ENCODE measurements at regions not wholly inside any gene's neighbourhood (a gene's known extent, or its start where the extent isn't known, plus 50 kb on each side); places are given as distances from the start of the nearest gene placed in this dataset.
A peak's percentile ranks its signal among the peaks of the same experiment; 100 is the strongest.

DNA sequence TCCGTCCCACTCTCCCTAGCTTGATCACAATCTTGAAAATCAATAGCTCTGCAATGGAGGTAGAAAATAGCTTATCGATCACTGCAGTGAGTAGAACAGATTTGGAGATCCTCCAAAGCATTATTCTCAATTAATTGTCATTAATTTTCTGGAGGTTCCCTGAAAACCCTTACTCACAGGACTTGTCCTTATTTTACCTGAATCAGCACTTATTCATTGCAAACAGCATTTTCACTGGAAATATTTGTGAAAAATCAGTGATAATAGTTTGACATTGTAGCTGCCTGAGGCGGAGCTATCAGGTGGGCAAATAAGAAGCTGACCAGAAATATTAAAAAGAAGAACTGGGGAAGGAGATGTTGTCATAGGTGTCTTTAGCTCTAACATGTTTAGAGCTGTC, 294.6 kb upstream of the ZSWIM2 start:
- intact Hi-C loops (cut with DNase I): no loop called here
- Histone ChIP-seq H3K27ac (no peak overlapping the region), H3K4me3 (no peak overlapping the region), H3K27me3 (no peaks in the 10 kb centered on the region), H3K4me1 (no peaks in the 10 kb centered on the region), H3K36me3 (no peaks in the 10 kb centered on the region), H3K9me3 (no peaks in the 10 kb centered on the region)
- TF ChIP-seq, protein P1, sequence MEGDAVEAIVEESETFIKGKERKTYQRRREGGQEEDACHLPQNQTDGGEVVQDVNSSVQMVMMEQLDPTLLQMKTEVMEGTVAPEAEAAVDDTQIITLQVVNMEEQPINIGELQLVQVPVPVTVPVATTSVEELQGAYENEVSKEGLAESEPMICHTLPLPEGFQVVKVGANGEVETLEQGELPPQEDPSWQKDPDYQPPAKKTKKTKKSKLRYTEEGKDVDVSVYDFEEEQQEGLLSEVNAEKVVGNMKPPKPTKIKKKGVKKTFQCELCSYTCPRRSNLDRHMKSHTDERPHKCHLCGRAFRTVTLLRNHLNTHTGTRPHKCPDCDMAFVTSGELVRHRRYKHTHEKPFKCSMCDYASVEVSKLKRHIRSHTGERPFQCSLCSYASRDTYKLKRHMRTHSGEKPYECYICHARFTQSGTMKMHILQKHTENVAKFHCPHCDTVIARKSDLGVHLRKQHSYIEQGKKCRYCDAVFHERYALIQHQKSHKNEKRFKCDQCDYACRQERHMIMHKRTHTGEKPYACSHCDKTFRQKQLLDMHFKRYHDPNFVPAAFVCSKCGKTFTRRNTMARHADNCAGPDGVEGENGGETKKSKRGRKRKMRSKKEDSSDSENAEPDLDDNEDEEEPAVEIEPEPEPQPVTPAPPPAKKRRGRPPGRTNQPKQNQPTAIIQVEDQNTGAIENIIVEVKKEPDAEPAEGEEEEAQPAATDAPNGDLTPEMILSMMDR (IDR thresholded peaks at IDR 0.05): no peak
- DNase-seq (no peak), ATAC-seq (no peak)

GRCh38 chr2:187139469-187139868, 290.5 kb upstream of the ZSWIM2 start:
- H3K4me3 ChIP-seq: no peak overlapping the region
- H3K9me3 ChIP-seq: no peaks in the 10 kb centered on the region
- TF ChIP-seq, protein P1 (IDR thresholded peaks at IDR 0.05): no peak
- no peaks in the 10 kb centered on the region for H3K27me3 ChIP-seq
- intact Hi-C loops (cut with DNase I): no loop called here
- ATAC-seq (no peak), DNase-seq (no peak)
- no peak overlapping the region for H3K27ac ChIP-seq
- H3K4me1 ChIP-seq: no peaks in the 10 kb centered on the region
- H3K36me3 ChIP-seq: no peaks in the 10 kb centered on the region

DNA sequence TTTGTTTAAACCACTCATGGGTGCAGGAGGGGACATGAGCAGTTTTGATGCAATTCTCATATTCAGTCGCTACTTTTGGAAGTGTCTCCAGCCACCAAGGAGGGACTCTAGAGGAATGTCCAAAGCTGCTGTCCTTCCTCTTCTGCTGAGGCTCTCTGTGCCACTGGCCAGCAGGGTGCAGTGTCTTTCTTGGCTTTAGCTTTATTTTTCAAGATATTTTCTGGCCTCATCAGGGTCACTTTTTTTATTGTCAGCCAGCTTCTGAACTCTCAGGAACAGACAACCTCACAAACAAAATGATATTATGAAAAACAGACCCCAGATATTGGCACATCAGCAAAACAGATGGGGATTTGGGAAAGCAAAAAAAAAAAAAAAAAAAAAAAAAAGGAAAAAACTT, 289.3 kb upstream of the ZSWIM2 start:
- TF ChIP-seq, protein P1 (IDR thresholded peaks at IDR 0.05): peak; percentile 50
- ATAC-seq (peak; percentile 64), DNase-seq (no peak)
- H3K4me1 ChIP-seq: no peaks in the 10 kb centered on the region
- H3K36me3 ChIP-seq: no peaks in the 10 kb centered on the region
- intact Hi-C loops (cut with DNase I): no loop called here
- H3K4me3 ChIP-seq: no peak overlapping the region
- H3K9me3 ChIP-seq: no peaks in the 10 kb centered on the region
- no peak overlapping the region for H3K27ac ChIP-seq
- H3K27me3 ChIP-seq: no peaks in the 10 kb centered on the region

- H3K27me3 ChIP-seq: no peaks in the 10 kb centered on the region
- intact Hi-C loops (cut with DNase I): no loop called here
- H3K36me3 ChIP-seq: no peaks in the 10 kb centered on the region
- no peak for ATAC-seq
- no peak overlapping the region for H3K27ac ChIP-seq
- no peaks in the 10 kb centered on the region for H3K9me3 ChIP-seq
- TF ChIP-seq, protein P1 (IDR thresholded peaks at IDR 0.05): no peak
- no peak overlapping the region for H3K4me3 ChIP-seq
- no peak for DNase-seq
- no peaks in the 10 kb centered on the region for H3K4me1 ChIP-seq
Observed at GRCh38 chr2:187136646-187137045, 287.7 kb upstream of the ZSWIM2 start.

DNA sequence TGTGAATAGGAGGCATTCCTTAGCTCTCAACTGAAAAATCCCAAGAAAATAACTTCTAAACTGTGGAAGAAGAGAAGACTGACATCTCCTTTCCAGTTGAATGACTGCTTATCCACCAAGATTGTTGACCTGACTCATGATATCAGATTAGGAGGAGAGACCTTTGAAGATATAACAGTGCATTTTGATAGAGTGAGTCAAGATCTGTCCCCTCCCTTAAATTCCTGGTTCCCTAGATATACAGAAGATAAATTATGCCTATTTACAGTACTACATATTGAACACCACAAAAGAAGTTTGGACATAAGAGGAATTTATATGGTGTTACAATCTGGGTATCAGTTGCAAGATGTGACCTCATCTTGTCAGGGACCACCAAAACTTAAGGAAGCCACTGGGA, 285.3 kb upstream of the ZSWIM2 start:
- intact Hi-C loops (cut with DNase I): no loop called here
- no peak overlapping the region for H3K27ac ChIP-seq
- TF ChIP-seq, protein P1 (IDR thresholded peaks at IDR 0.05): no peak
- no peaks in the 10 kb centered on the region for H3K9me3 ChIP-seq
- DNase-seq (no peak), ATAC-seq (no peak)
- H3K27me3 ChIP-seq: no peaks in the 10 kb centered on the region
- H3K36me3 ChIP-seq: no peaks in the 10 kb centered on the region
- no peak overlapping the region for H3K4me3 ChIP-seq
- no peaks in the 10 kb centered on the region for H3K4me1 ChIP-seq

DNA sequence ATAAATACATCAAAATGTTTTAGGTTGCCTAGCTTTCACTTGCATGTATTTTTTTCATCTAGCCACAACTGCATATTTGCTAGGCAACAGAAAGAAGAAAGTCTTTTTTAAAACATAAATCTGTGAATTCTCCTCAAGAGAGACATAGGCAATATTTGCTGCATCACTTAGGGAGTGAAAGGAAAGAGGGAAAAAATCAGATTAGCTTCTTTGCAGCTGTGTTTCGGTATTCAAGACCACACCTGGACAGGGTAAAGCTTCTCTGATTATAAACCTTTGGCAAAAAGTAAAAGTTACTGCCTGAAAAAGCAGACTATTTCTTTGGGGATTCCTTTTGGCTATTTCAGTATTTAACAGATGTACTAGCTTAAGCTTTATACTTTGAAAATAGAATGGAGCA, 280.9 kb upstream of the ZSWIM2 start:
- no peaks in the 10 kb centered on the region for H3K27me3 ChIP-seq

More for the DNA sequence above, 280.9 kb upstream of the ZSWIM2 start:
- ATAC-seq (no peak), DNase-seq (no peak)
- H3K4me3 ChIP-seq: no peak overlapping the region
- TF ChIP-seq, protein P1 (IDR thresholded peaks at IDR 0.05): no peak
- intact Hi-C loops (cut with DNase I): no loop called here
- H3K9me3 ChIP-seq: no peaks in the 10 kb centered on the region
- no peak overlapping the region for H3K27ac ChIP-seq
- no peaks in the 10 kb centered on the region for H3K36me3 ChIP-seq
- no peaks in the 10 kb centered on the region for H3K4me1 ChIP-seq
